ENCODE measurements at regions not wholly inside any gene's neighbourhood (a gene's known extent, or its start where the extent isn't known, plus 50 kb on each side); places are given as distances from the start of the nearest gene placed in this dataset.

GRCh38 chr18:2360861-2361260, 210.4 kb downstream of the METTL4 start:
- H3K9me3 Mint-ChIP-seq (ENCODE audit: unreplicated experiment): no peaks in the 10 kb centered on the region
- TF ChIP-seq CTCF (IDR thresholded peaks at IDR 0.05; ENCODE audit: unreplicated experiment): no peak
- DNase-seq (ENCODE audit: low spot score): no peak
- H3K4me3 Mint-ChIP-seq (ENCODE audit: unreplicated experiment): no peak overlapping the region
- H3K27ac Mint-ChIP-seq (ENCODE audit: unreplicated experiment): no peak overlapping the region
- no peaks in the 10 kb centered on the region for H3K27me3 Mint-ChIP-seq (ENCODE audit: unreplicated experiment)
- no peaks in the 10 kb centered on the region for H3K4me1 Mint-ChIP-seq (ENCODE audit: unreplicated experiment)
- no peaks in the 10 kb centered on the region for H3K36me3 Mint-ChIP-seq (ENCODE audit: low read depth, unreplicated experiment)

- Mint-ChIP-seq H3K27ac (ENCODE audit: unreplicated experiment) (no peak overlapping the region), H3K27me3 (ENCODE audit: unreplicated experiment) (no peaks in the 10 kb centered on the region), H3K9me3 (ENCODE audit: unreplicated experiment) (no peaks in the 10 kb centered on the region), H3K4me1 (ENCODE audit: unreplicated experiment) (no peaks in the 10 kb centered on the region), H3K36me3 (ENCODE audit: low read depth, unreplicated experiment) (no peaks in the 10 kb centered on the region), H3K4me3 (ENCODE audit: unreplicated experiment) (no peak overlapping the region)
- TF ChIP-seq CTCF (IDR thresholded peaks at IDR 0.05; ENCODE audit: unreplicated experiment): no peak
- DNase-seq (ENCODE audit: low spot score): no peak
Measured at GRCh38 chr18:2368102-2368501, 203.2 kb downstream of the METTL4 start.

- no peak overlapping the region for H3K27ac Mint-ChIP-seq (ENCODE audit: unreplicated experiment)
Measured at GRCh38 chr18:2376707-2377106, 194.6 kb downstream of the METTL4 start.

GRCh38 chr18:2380101-2380500, 191.2 kb downstream of the METTL4 start:
- Mint-ChIP-seq H3K27ac (ENCODE audit: unreplicated experiment) (no peak overlapping the region), H3K4me3 (ENCODE audit: unreplicated experiment) (no peak overlapping the region), H3K4me1 (ENCODE audit: unreplicated experiment) (no peaks in the 10 kb centered on the region), H3K9me3 (ENCODE audit: unreplicated experiment) (no peaks in the 10 kb centered on the region), H3K27me3 (ENCODE audit: unreplicated experiment) (no peaks in the 10 kb centered on the region), H3K36me3 (ENCODE audit: low read depth, unreplicated experiment) (no peaks in the 10 kb centered on the region)
- no peak for DNase-seq (ENCODE audit: low spot score)
- TF ChIP-seq CTCF (IDR thresholded peaks at IDR 0.05; ENCODE audit: unreplicated experiment): no peak

More at GRCh38 chr18:2376707-2377106, 194.6 kb downstream of the METTL4 start:
- DNase-seq (ENCODE audit: low spot score): no peak
- Mint-ChIP-seq H3K27me3 (ENCODE audit: unreplicated experiment) (no peaks in the 10 kb centered on the region), H3K4me3 (ENCODE audit: unreplicated experiment) (no peak overlapping the region), H3K9me3 (ENCODE audit: unreplicated experiment) (no peaks in the 10 kb centered on the region), H3K36me3 (ENCODE audit: low read depth, unreplicated experiment) (no peaks in the 10 kb centered on the region), H3K4me1 (ENCODE audit: unreplicated experiment) (no peaks in the 10 kb centered on the region)
- TF ChIP-seq CTCF (IDR thresholded peaks at IDR 0.05; ENCODE audit: unreplicated experiment): no peak

GRCh38 chr18:2381539-2381938, 189.8 kb downstream of the METTL4 start:
- DNase-seq (ENCODE audit: low spot score): no peak
- H3K9me3 Mint-ChIP-seq (ENCODE audit: unreplicated experiment): no peaks in the 10 kb centered on the region
- no peaks in the 10 kb centered on the region for H3K27me3 Mint-ChIP-seq (ENCODE audit: unreplicated experiment)
- H3K27ac Mint-ChIP-seq (ENCODE audit: unreplicated experiment): no peak overlapping the region
- TF ChIP-seq CTCF (IDR thresholded peaks at IDR 0.05; ENCODE audit: unreplicated experiment): no peak
- no peaks in the 10 kb centered on the region for H3K36me3 Mint-ChIP-seq (ENCODE audit: low read depth, unreplicated experiment)
- no peaks in the 10 kb centered on the region for H3K4me1 Mint-ChIP-seq (ENCODE audit: unreplicated experiment)
- H3K4me3 Mint-ChIP-seq (ENCODE audit: unreplicated experiment): no peak overlapping the region
